GM21447 (cell line): ENCODE measurements at regions not wholly inside any gene's neighbourhood (a gene's known extent, or its start where the extent isn't known, plus 50 kb on each side); places are given as distances from the start of the nearest gene placed in this dataset.

Experiments
- ATAC-seq: cut with Tn5 transposase; IDR thresholded peaks from one replicate; pipeline ENCODE4 v1.9.1; 2021; ENCODE audit not compliant: unreplicated experiment

- ATAC-seq: no peak
Observed at GRCh38 chr7:84251277-84251781, 56.7 kb upstream of the SEMA3A start.

- ATAC-seq: no peak
Observed at GRCh38 chr7:84250452-84250851, 55.9 kb upstream of the SEMA3A start.

- ATAC-seq: no peak
Observed at GRCh38 chr7:84249656-84250055, 55.1 kb upstream of the SEMA3A start.

- ATAC-seq: no peak
Observed at GRCh38 chr7:84248843-84249242, 54.3 kb upstream of the SEMA3A start.

- ATAC-seq: no peak
Observed at GRCh38 chr7:84248267-84248666, 53.7 kb upstream of the SEMA3A start.

- no peak for ATAC-seq
Observed at GRCh38 chr7:84247591-84247990, 53.0 kb upstream of the SEMA3A start.

- no peak for ATAC-seq
Observed at GRCh38 chr7:84245835-84246234, 51.2 kb upstream of the SEMA3A start.
